ENCODE measurements at regions not wholly inside any gene's neighbourhood (a gene's known extent, or its start where the extent isn't known, plus 50 kb on each side); places are given as distances from the start of the nearest gene placed in this dataset.

- H3K4me1 ChIP-seq (ENCODE audit: low read length): no peaks in the 10 kb centered on the region
- no peaks in the 10 kb centered on the region for H4K20me1 ChIP-seq (ENCODE audit: insufficient read depth, low read length)
- H3K79me2 ChIP-seq (ENCODE audit: low read length): no peaks in the 10 kb centered on the region
- no peak overlapping the region for H3K9ac ChIP-seq (ENCODE audit: low read length)
- H3K4me2 ChIP-seq (ENCODE audit: low read length): no peak overlapping the region
- H3K36me3 ChIP-seq (replicated peaks; ENCODE audit: low read depth, low read length): no peaks in the 10 kb centered on the region
- H3K27me3 ChIP-seq (ENCODE audit: low read depth, low read length): no peaks in the 10 kb centered on the region
- no peaks in the 10 kb centered on the region for H3K9me3 ChIP-seq (ENCODE audit: insufficient read depth, low read length)
- H2AFZ ChIP-seq (ENCODE audit: low read depth, low read length): no peak overlapping the region
- H3K4me3 ChIP-seq (ENCODE audit: low read length): no peak overlapping the region
- no peak overlapping the region for H3K27ac ChIP-seq (ENCODE audit: low read length)
- TF ChIP-seq EZH2phosphoT487 (IDR thresholded peaks at IDR 0.05; ENCODE audit: low read depth): no peak
- TF ChIP-seq, protein P1, sequence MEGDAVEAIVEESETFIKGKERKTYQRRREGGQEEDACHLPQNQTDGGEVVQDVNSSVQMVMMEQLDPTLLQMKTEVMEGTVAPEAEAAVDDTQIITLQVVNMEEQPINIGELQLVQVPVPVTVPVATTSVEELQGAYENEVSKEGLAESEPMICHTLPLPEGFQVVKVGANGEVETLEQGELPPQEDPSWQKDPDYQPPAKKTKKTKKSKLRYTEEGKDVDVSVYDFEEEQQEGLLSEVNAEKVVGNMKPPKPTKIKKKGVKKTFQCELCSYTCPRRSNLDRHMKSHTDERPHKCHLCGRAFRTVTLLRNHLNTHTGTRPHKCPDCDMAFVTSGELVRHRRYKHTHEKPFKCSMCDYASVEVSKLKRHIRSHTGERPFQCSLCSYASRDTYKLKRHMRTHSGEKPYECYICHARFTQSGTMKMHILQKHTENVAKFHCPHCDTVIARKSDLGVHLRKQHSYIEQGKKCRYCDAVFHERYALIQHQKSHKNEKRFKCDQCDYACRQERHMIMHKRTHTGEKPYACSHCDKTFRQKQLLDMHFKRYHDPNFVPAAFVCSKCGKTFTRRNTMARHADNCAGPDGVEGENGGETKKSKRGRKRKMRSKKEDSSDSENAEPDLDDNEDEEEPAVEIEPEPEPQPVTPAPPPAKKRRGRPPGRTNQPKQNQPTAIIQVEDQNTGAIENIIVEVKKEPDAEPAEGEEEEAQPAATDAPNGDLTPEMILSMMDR (IDR thresholded peaks at IDR 0.05; ENCODE audit: low read depth, low read length): no peak
Observed at GRCh38 chr11:97989121-97989520, 1031.6 kb upstream of the CNTN5 start.

DNA sequence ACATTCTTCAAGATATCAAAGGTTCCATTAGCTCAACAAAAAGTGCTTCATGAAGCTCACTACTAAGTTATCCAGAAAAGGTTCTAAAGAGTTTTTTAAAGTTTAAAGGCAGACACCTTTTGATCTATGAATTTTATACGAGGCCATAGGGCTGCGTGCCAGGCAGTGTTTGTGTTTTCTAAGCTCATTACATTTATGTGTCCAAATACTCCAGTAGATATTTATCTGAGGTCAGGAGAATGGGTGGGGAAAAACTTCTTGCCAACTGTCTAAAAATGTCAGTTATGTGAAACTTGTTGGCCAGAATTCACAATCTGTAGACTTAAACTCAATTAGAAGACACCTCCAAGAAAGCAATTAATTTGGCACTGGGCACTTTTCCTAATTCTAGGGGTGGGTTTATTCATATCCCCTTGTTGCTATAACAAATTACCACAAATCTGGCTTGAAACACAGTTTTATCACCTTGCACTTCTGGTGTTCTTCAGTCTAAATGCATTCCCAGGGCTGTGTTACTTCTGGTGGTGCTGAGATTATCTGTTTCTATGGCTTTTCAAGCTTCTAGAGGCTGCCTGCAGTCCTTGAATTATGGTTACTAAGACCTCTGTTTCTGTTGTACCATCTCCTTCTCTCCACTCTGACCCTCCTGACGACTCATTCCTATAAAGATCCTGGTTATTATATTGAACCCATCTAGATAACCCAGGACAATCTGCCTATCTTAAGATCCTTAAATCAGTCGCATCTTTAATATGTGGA, 1030.4 kb upstream of the CNTN5 start:
- no peaks in the 10 kb centered on the region for H3K27me3 ChIP-seq (ENCODE audit: low read depth, low read length)
- no peaks in the 10 kb centered on the region for H3K79me2 ChIP-seq (ENCODE audit: low read length)
- H3K4me3 ChIP-seq (ENCODE audit: low read length): no peak overlapping the region
- no peak overlapping the region for H3K4me2 ChIP-seq (ENCODE audit: low read length)
- H2AFZ ChIP-seq (ENCODE audit: low read depth, low read length): no peak overlapping the region
- H3K9me3 ChIP-seq (ENCODE audit: insufficient read depth, low read length): no peaks in the 10 kb centered on the region
- H4K20me1 ChIP-seq (ENCODE audit: insufficient read depth, low read length): no peaks in the 10 kb centered on the region
- H3K36me3 ChIP-seq (replicated peaks; ENCODE audit: low read depth, low read length): no peaks in the 10 kb centered on the region
- no peaks in the 10 kb centered on the region for H3K4me1 ChIP-seq (ENCODE audit: low read length)
- TF ChIP-seq, protein P1 (IDR thresholded peaks at IDR 0.05; ENCODE audit: low read depth, low read length): no peak
- no peak for TF ChIP-seq EZH2phosphoT487 (IDR thresholded peaks at IDR 0.05; ENCODE audit: low read depth)
- H3K27ac ChIP-seq (ENCODE audit: low read length): no peak overlapping the region
- no peak overlapping the region for H3K9ac ChIP-seq (ENCODE audit: low read length)

GRCh38 chr11:97993562-97993961, 1027.2 kb upstream of the CNTN5 start:
- no peak overlapping the region for H2AFZ ChIP-seq (ENCODE audit: low read depth, low read length)

GRCh38 chr11:97995874-97996273, 1024.9 kb upstream of the CNTN5 start:
- H3K4me3 ChIP-seq (ENCODE audit: low read length): no peak overlapping the region
- no peaks in the 10 kb centered on the region for H3K36me3 ChIP-seq (replicated peaks; ENCODE audit: low read depth, low read length)
- H3K27me3 ChIP-seq (ENCODE audit: low read depth, low read length): no peaks in the 10 kb centered on the region
- H4K20me1 ChIP-seq (ENCODE audit: insufficient read depth, low read length): no peaks in the 10 kb centered on the region
- H3K9ac ChIP-seq (ENCODE audit: low read length): no peak overlapping the region
- H3K4me1 ChIP-seq (ENCODE audit: low read length): no peaks in the 10 kb centered on the region
- H3K9me3 ChIP-seq (ENCODE audit: insufficient read depth, low read length): no peaks in the 10 kb centered on the region
- no peak overlapping the region for H3K4me2 ChIP-seq (ENCODE audit: low read length)
- H3K27ac ChIP-seq (ENCODE audit: low read length): no peak overlapping the region
- H3K79me2 ChIP-seq (ENCODE audit: low read length): no peaks in the 10 kb centered on the region
- no peak for TF ChIP-seq EZH2phosphoT487 (IDR thresholded peaks at IDR 0.05; ENCODE audit: low read depth)
- TF ChIP-seq, protein P1 (IDR thresholded peaks at IDR 0.05; ENCODE audit: low read depth, low read length): no peak
- no peak overlapping the region for H2AFZ ChIP-seq (ENCODE audit: low read depth, low read length)

More at GRCh38 chr11:97993562-97993961, 1027.2 kb upstream of the CNTN5 start:
- no peaks in the 10 kb centered on the region for H3K79me2 ChIP-seq (ENCODE audit: low read length)
- TF ChIP-seq, protein P1 (IDR thresholded peaks at IDR 0.05; ENCODE audit: low read depth, low read length): no peak
- TF ChIP-seq EZH2phosphoT487 (IDR thresholded peaks at IDR 0.05; ENCODE audit: low read depth): no peak
- no peak overlapping the region for H3K9ac ChIP-seq (ENCODE audit: low read length)
- no peaks in the 10 kb centered on the region for H3K4me1 ChIP-seq (ENCODE audit: low read length)
- H3K27me3 ChIP-seq (ENCODE audit: low read depth, low read length): no peaks in the 10 kb centered on the region
- no peaks in the 10 kb centered on the region for H3K9me3 ChIP-seq (ENCODE audit: insufficient read depth, low read length)
- H3K36me3 ChIP-seq (replicated peaks; ENCODE audit: low read depth, low read length): no peaks in the 10 kb centered on the region
- no peak overlapping the region for H3K4me2 ChIP-seq (ENCODE audit: low read length)
- H3K4me3 ChIP-seq (ENCODE audit: low read length): no peak overlapping the region
- H4K20me1 ChIP-seq (ENCODE audit: insufficient read depth, low read length): no peaks in the 10 kb centered on the region
- no peak overlapping the region for H3K27ac ChIP-seq (ENCODE audit: low read length)

Data from OCI-LY3 (cell line).